Keratinocyte (primary cell): ENCODE measurements at regions not wholly inside any gene's neighbourhood (a gene's known extent, or its start where the extent isn't known, plus 50 kb on each side); places are given as distances from the start of the nearest gene placed in this dataset.

Source experiments
- CTCF ChIP-seq, 3 experiments: IDR thresholded peaks in 1 of 3; conservative IDR thresholded peaks in 1 of 3; optimal IDR thresholded peaks in 1 of 3; 2 replicates in 2 of 3; 3 replicates in 1 of 3; pipeline versions ENCODE3 to v1.5.1; 2011; ENCODE audit warnings: low read length in 3 of 3, mild to moderate bottlenecking in 3 of 3, moderate library complexity in 2 of 3, control low read depth in 1 of 3, inconsistent platforms in 1 of 3; ENCODE audit not compliant: insufficient read depth in 2 of 3; ENCODE audit errors: extremely low read depth in 1 of 3
- EZH2 ChIP-seq: IDR thresholded peaks from one replicate; pipeline ENCODE4 v1.6.1; 2012; ENCODE audit warnings: inconsistent platforms, mild to moderate bottlenecking, low read length, moderate library complexity

- no peak for TF ChIP-seq CTCF (optimal IDR thresholded peaks at IDR 0.05 in 1 of 3, IDR thresholded peaks at IDR 0.05 in 1 of 3, conservative IDR thresholded peaks at IDR 0.05 in 1 of 3; ENCODE audit: extremely low read depth in 1 of 3, insufficient read depth in 2 of 3, low read length in 3 of 3)
- no peak for TF ChIP-seq EZH2
Observed at GRCh38 chr17:21602176-21602575, 90.1 kb upstream of the KCNJ18 start.
